CD14-positive monocyte (primary cell): ENCODE measurements at regions not wholly inside any gene's neighbourhood (a gene's known extent, or its start where the extent isn't known, plus 50 kb on each side); places are given as distances from the start of the nearest gene placed in this dataset.

Experiments
- DNase-seq, 3 donors: peaks; one replicate each; pipeline ENCODE4 v3.0.0-alpha.2; 2011 to 2022
- H2AFZ ChIP-seq: 2 replicates; pipeline ENCODE4 v1.6.0; 2012; ENCODE audit warnings: mild to moderate bottlenecking, low read depth, low read length, inconsistent platforms; ENCODE audit not compliant: insufficient read depth, poor library complexity, severe bottlenecking
- H3K27ac ChIP-seq, 2 donors: 1 replicate in 1 of 2; 2 replicates in 1 of 2; pipeline ENCODE4 v1.5.1; 2012 to 2013; ENCODE audit warnings: low read length in 2 of 2, control low read depth in 1 of 2, inconsistent platforms in 1 of 2, low read depth in 1 of 2, mild to moderate bottlenecking in 1 of 2
- H3K27me3 ChIP-seq, 2 donors: one replicate each; pipeline versions ENCODE4 v1.6.0 to v1.6.1; 2011 to 2013; ENCODE audit warnings: low read length in 2 of 2; ENCODE audit not compliant: control insufficient read depth in 2 of 2, insufficient read depth in 2 of 2
- H3K36me3 ChIP-seq, 2 donors: replicated peaks in 1 of 2; 1 replicate in 1 of 2; 2 replicates in 1 of 2; pipeline versions ENCODE4 v1.5.1 to v1.6.1; 2012 to 2013; ENCODE audit warnings: low read length in 2 of 2, control low read depth in 1 of 2, inconsistent platforms in 1 of 2, mild to moderate bottlenecking in 1 of 2; ENCODE audit not compliant: insufficient read depth in 2 of 2, control insufficient read depth in 1 of 2
- H3K4me1 ChIP-seq, 2 donors: 1 replicate in 1 of 2; 2 replicates in 1 of 2; pipeline versions ENCODE4 v1.5.1 to v1.6.1; 2012 to 2013; ENCODE audit warnings: low read length in 2 of 2, control low read depth in 1 of 2, inconsistent platforms in 1 of 2, mild to moderate bottlenecking in 1 of 2, moderate library complexity in 1 of 2; ENCODE audit not compliant: insufficient read depth in 2 of 2, control insufficient read depth in 1 of 2
- H3K4me2 ChIP-seq: replicated peaks from 2 replicates; pipeline ENCODE3; 2012; ENCODE audit warnings: low read length, moderate library complexity, mild to moderate bottlenecking; ENCODE audit not compliant: poor library complexity, severe bottlenecking; ENCODE audit errors: extremely low read depth
- H3K4me3 ChIP-seq, 3 experiments: fragments of 200-600 bp in 1 of 3; sonication (generic) in 1 of 3; replicated peaks in 1 of 3; 1 replicate in 2 of 3; 2 replicates in 1 of 3; pipeline ENCODE4 v1.5.1; 2011 to 2013; ENCODE audit warnings: low read length in 3 of 3, mild to moderate bottlenecking in 3 of 3, control low read depth in 2 of 3, low read depth in 2 of 3, inconsistent platforms in 1 of 3, moderate library complexity in 1 of 3
- H3K79me2 ChIP-seq: 2 replicates; pipeline ENCODE4 v1.6.0; 2012; ENCODE audit warnings: mild to moderate bottlenecking, control low read depth, inconsistent platforms, low read length, moderate library complexity; ENCODE audit not compliant: insufficient read depth
- H3K9ac ChIP-seq: 2 replicates; pipeline ENCODE4 v1.6.0; 2017; ENCODE audit warnings: low read length, mild to moderate bottlenecking; ENCODE audit not compliant: insufficient read depth, poor library complexity, severe bottlenecking
- H3K9me3 ChIP-seq, 2 donors: replicated peaks in 1 of 2; 1 replicate in 1 of 2; 2 replicates in 1 of 2; pipeline versions ENCODE4 v1.5.1 to v1.6.1; 2012 to 2013; ENCODE audit warnings: low read length in 2 of 2, control low read depth in 1 of 2; ENCODE audit not compliant: control insufficient read depth in 1 of 2, insufficient read depth in 1 of 2
- H4K20me1 ChIP-seq: 2 replicates; pipeline ENCODE4 v1.6.0; 2012; ENCODE audit warnings: mild to moderate bottlenecking, low read length, control low read depth, moderate library complexity; ENCODE audit not compliant: insufficient read depth
- H3K27ac Mint-ChIP-seq, 7 donors: one replicate each; pipeline ENCODE4 v1.8.0; 2020; ENCODE audit warnings: mild to moderate bottlenecking in 7 of 7, mixed read lengths in 7 of 7, moderate library complexity in 6 of 7, inconsistent platforms in 2 of 7
- H3K27me3 Mint-ChIP-seq, 3 donors: one replicate each; pipeline ENCODE4 v1.8.0; 2021 to 2022; ENCODE audit warnings: low read depth in 3 of 3, mild to moderate bottlenecking in 3 of 3, mixed read lengths in 3 of 3, moderate library complexity in 3 of 3, inconsistent platforms in 1 of 3
- H3K36me3 Mint-ChIP-seq, 2 donors: one replicate each; pipeline ENCODE4 v1.8.0; 2020; ENCODE audit warnings: mixed read lengths in 2 of 2, inconsistent platforms in 1 of 2, mild to moderate bottlenecking in 1 of 2
- H3K4me1 Mint-ChIP-seq: one replicate; pipeline ENCODE4 v1.8.0; 2020; ENCODE audit warnings: mild to moderate bottlenecking, mixed read lengths
- H3K4me3 Mint-ChIP-seq, 2 donors: one replicate each; pipeline ENCODE4 v1.8.0; 2020; ENCODE audit warnings: mild to moderate bottlenecking in 2 of 2, mixed read lengths in 2 of 2, moderate library complexity in 1 of 2
- H3K9me3 Mint-ChIP-seq, 7 donors: one replicate each; pipeline ENCODE4 v1.8.0; 2020 to 2022; ENCODE audit warnings: mixed read lengths in 7 of 7, mild to moderate bottlenecking in 6 of 7, moderate library complexity in 6 of 7, inconsistent platforms in 2 of 7
- CTCF ChIP-seq: fragments of 200-600 bp; IDR thresholded peaks from one replicate; pipeline ENCODE4 v1.8.0; 2022; ENCODE audit warnings: antibody characterized with exemption, mild to moderate bottlenecking
- WGBS: methylation state at CpG from one replicate; pipeline ENCODE4 v1.1.5; 2013; ENCODE audit warnings: missing lambda C conversion rate; ENCODE audit not compliant: insufficient coverage; 5-methylcytosine and 5-hydroxymethylcytosine counted together
- intact Hi-C, 2 donors: fragments of 100-400 bp; cut with micrococcal nuclease; formaldehyde crosslinking; loops; one replicate each; pipeline versions ENCODE4 v1.15.0 to v1.15.1; 2023

DNA sequence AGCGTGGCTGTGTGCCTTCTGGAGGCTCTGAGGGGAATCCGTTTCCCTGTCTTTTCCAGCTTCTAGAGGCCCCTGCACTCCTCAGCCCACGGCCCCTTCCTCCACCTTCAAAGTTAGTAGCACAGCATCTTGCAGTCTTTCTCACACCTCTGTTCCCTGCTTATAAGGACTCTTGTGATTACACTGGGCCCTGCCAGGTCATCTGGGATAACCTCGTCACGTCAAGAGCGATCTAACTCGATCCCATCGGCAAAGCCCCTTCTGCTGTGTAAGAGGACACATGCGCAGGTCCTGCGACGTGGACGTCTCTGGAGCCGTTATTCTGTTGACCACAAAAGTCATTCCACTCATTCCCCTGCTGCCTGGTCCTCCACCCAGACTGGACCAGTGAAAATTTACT lies 159.2 kb downstream of the BMP7 start:
- no peak overlapping the region for H3K4me3 ChIP-seq
- WGBS: 93% methylated on average over 8 of the region's 13 CpGs
- no peaks in the 10 kb centered on the region for H3K36me3 Mint-ChIP-seq
- H3K4me1 Mint-ChIP-seq: no peaks in the 10 kb centered on the region
- no peak overlapping the region for H3K9ac ChIP-seq
- H3K27ac Mint-ChIP-seq: no peak overlapping the region
- H3K79me2 ChIP-seq: no peaks in the 10 kb centered on the region
- no peak overlapping the region for H3K4me3 Mint-ChIP-seq
- no peak overlapping the region for H3K27ac ChIP-seq
- peaks cover 0 to 7% (median 3%) of the 10 kb centered on the region in 7 donors for H3K9me3 Mint-ChIP-seq
- no peak for DNase-seq
- intact Hi-C loops: no loop called here
- H3K4me1 ChIP-seq: no peaks in the 10 kb centered on the region
- no peak for TF ChIP-seq CTCF
- H3K36me3 ChIP-seq: no peaks in the 10 kb centered on the region
- H3K27me3 ChIP-seq: no peaks in the 10 kb centered on the region
- no peak overlapping the region for H2AFZ ChIP-seq
- H3K27me3 Mint-ChIP-seq: peaks cover 1 to 8% (median 4%) of the 10 kb centered on the region in 3 donors
- no peak overlapping the region for H3K4me2 ChIP-seq
- H3K9me3 ChIP-seq: peaks cover 0 to 3% of the 10 kb centered on the region in 2 donors
- no peaks in the 10 kb centered on the region for H4K20me1 ChIP-seq

DNA sequence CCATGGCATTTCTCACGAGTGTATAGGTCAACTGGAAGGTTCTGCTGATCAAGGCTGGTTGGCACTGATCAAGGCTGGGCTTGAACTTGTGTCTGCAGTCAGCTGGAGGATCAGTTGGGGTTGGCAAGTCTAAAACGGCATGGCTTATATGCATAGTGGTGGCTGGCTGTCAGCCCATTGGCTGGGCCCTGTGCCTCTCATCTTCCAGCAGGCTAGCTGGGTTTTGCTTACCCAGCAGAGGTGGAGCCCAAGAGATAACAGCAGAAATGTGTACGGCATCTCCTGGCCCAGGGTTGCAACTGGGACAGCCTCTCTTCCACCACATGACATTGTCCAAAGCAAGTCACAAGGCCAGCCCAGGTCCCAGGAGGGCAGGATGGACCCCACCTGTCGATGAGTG lies 158.2 kb downstream of the BMP7 start:
- Mint-ChIP-seq H3K4me1 (no peaks in the 10 kb centered on the region), H3K36me3 (no peaks in the 10 kb centered on the region), H3K27me3 (peaks cover 0 to 8% (median 4%) of the 10 kb centered on the region in 3 donors), H3K27ac (no peak overlapping the region), H3K9me3 (peaks cover 0 to 7% (median 3%) of the 10 kb centered on the region in 7 donors), H3K4me3 (no peak overlapping the region)
- Histone ChIP-seq H3K9ac (no peak overlapping the region), H3K4me1 (no peaks in the 10 kb centered on the region), H3K27ac (no peak overlapping the region), H3K4me2 (no peak overlapping the region), H4K20me1 (no peaks in the 10 kb centered on the region), H3K27me3 (no peaks in the 10 kb centered on the region), H2AFZ (no peak overlapping the region), H3K9me3 (peaks cover 0 to 3% of the 10 kb centered on the region in 2 donors), H3K79me2 (no peaks in the 10 kb centered on the region), H3K4me3 (no peak overlapping the region), H3K36me3 (no peaks in the 10 kb centered on the region)
- no peak for DNase-seq
- TF ChIP-seq CTCF: no peak
- intact Hi-C loops: no loop called here
- WGBS: 82% methylated on average over 3 of the region's 4 CpGs
